Cardiac septum (tissue), 1 donor: ENCODE measurements at regions not wholly inside any gene's neighbourhood (a gene's known extent, or its start where the extent isn't known, plus 50 kb on each side); places are given as distances from the start of the nearest gene placed in this dataset.
"Not testable (repeated sequence)": the region's sequence is repeated elsewhere in the genome, so short reads cannot be mapped to it uniquely, and the experiment has no call there.

ENCODE experiments used
- DNase-seq: peaks from one replicate; pipeline ENCODE4 v3.0.0-alpha.2; 2020; ENCODE audit warnings: low spot score
- intact Hi-C: fragments of 100-400 bp; cut with DNase I; formaldehyde crosslinking; loops from one replicate; pipeline ENCODE4 v1.14.0; 2022
- donor health status: DM: no; HTN: no; CAD: no.

DNA sequence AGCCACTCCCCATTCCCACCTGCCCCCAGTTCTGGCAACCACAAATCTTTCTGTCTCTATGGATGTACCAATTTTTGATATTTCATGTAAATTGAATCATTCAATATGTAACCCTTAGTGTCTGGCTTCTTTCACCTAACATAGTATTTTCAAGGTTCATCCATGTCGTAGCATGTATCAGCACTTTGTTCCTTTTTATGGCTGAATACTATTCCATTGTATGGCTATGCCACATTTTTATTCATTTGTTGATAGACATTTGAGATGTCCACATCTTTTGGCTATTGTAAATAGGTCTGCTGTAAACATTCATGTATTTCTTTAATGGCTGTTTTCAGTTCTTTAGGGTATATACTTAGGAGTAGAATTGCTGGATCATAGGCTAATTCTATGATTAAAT lies 270.5 kb downstream of the FGFR2 start:
- intact Hi-C loops: no loop called here
- DNase-seq: no peak

DNA sequence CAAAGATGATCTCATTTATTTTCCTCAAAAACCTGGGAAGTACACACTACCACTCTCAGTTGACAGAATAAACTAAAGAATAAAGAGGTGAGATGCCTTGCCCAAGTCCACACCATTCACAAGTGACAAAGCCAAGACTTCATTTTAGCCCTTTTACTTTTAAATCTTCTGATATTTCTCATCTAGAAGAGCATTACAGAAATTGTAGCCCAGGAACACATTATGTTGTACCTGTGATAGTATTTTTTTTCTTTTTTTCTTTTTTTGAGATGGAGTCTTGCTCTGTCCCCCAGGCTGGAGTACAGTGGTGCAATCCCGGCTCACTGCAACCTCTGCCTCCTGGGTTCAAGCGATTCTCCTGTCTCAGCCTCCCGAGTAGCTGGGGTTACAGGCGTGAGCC lies 268.6 kb downstream of the FGFR2 start:
- DNase-seq, intact Hi-C loops: not testable (repeated sequence)

DNA sequence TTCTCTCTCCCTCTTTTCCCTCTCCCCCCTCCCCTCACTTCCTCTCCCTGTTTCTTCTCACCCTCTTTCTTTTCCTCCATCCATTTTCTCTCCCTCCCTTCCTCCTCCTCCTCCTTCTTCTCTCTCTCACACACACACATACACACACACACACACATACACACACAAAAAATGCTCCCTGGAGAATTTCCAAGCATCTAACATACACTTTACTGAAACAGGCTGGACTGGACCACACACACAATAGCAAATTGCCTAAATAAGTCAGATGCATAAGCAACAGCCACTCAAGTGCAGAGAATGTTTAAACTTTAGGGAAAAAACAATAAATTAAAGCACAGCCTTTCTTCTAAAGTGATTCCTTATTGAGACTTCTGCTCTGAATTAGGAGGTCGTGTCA lies 267.7 kb downstream of the FGFR2 start:
- DNase-seq: no peak
- intact Hi-C loops: no loop called here

DNA sequence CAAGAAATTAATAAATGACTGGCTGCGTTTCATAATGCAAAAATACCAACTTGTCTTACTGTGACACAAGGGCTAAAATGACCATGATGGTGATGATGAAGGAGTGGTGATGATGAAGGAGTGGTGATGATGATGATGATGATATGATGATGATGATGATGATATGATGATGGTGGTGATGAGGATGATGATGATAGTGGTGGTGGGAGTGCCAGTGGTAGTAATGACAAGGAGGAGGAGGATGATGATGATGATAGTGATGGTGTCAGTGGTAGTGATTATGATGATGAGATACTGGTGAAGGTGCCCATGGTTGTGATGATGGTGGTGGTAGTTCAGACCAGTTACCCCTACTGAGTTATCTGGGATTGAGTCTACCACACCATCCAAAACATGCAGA lies 265.9 kb downstream of the FGFR2 start:
- DNase-seq: no peak
- intact Hi-C loops: no loop called here

DNA sequence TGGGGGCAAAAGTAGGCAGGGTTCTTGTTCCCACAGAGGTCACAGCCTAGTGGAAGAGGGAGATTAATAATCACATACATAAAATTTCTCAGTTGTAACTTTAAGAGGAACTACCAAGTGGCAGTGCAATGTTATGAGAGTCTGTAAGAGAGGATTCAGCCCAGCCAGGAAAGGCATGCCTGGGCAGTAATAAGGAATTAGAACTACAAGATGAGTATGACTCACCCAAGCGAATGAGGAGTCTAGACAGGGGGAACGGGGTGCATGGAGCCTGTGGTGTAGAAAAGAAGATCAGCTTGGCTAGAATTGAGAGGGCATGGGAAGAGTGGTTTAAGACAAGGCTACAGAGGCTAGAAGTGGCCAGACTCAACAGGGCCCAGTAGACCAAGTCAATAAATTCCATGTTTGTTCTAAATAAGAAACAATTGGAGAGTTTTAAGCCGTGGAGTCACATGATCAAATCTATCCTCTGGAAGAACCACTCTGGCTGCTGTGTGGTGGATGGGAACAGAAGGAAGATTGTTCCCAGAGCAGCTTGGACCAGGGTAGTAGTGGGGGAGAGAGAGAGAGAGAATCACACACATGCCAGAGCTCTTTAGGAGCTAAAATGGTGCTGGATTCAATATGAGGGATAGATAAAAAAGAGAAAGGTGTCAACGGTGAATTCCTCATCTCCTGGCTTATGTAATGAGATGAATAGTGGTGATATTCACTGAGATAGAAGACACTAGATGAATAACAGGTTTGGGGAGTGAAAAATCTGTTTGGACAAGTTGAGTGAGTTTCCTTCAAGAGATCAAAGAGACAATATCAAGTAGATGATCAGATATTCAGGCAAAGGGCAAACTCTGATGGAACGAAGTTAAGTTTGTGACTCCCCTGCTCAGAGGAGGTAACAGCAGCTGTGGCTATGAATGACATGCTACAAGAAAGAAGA lies 265.1 kb downstream of the FGFR2 start:
- DNase-seq: no peak
- intact Hi-C loops: no loop called here

DNA sequence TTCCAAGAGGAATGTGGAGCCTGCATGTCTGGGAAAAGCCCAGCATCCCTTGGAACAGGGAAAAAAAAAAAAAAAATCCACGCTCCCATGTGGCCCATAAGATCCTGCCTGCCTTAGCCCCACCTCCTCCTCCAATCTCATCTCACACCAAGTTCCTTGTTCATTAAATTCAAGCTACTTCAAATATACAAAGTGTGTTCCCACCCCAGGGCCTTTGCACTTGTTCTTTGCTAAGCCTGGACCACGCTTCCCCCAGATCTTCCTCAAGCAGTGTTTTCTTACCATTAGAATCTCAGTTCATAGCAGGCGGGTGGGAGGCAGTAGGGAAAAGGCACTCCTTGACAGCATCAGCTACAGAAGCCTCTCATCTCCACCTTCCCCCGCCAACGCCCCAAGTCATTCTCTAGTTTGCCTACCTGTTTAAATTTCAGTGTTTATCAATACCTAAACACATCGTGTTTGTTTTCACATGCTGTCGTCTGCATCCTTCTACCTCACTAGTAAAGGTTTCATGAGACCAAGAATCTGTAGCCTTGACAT lies 262.8 kb downstream of the FGFR2 start:
- no peak for DNase-seq
- intact Hi-C loops: no loop called here

DNA sequence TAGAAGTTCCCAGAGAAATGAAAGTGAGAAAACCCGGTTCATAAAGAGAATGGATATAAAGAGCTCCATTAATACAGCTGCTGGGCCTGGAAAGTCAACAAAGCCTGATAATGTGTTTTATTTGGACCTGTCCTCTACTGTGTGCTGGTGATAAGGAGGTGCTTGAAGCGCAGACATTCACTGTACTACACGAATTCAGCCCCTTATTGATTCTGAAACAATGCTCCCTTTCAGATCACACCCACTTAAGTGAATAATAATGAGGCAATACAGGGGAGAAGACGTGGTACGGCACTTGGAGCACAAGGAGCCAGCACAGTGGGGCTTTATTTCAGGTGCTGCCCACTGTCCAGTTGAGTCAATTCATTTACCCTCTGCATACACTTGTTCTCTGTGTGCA lies 260.8 kb downstream of the FGFR2 start:
- intact Hi-C loops: no loop called here
- DNase-seq: no peak

DNA sequence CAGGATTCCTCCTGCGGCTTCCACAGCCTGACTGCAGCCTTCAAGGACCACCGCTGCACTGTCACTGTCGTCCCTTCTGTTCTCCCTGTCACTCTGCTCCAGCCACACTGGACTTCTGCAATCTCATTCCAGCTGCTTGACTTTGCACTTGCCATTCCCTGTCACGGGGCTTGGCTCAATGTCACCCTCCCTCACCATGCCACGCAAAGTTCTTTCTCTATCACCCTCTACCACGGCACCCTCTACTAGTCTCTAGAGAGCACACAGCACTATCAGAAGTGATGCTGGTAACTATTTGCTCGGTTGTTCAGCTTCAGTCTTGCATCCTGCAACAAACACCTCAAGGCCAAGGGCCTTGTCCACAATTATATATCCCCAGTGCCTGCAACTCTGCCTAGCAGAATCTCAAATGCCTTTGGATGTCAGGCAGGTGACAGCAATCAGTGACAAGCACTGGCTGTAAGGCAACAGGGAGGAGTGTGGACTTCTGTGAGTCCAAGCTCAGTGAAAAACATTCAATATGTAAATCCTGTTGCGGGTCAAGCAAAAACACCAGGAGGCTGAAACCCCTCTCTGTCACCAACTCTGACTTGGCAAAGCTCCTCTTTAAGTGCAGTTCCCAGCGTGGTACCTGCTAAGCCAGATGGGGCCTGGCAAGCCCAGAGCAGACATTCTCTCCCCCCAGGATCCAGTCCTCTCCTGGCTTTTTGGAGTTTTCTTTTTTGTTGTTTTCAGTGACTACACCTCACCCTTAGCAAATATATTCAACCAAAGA lies 259.9 kb downstream of the FGFR2 start:
- intact Hi-C loops: no loop called here
- DNase-seq: no peak

DNA sequence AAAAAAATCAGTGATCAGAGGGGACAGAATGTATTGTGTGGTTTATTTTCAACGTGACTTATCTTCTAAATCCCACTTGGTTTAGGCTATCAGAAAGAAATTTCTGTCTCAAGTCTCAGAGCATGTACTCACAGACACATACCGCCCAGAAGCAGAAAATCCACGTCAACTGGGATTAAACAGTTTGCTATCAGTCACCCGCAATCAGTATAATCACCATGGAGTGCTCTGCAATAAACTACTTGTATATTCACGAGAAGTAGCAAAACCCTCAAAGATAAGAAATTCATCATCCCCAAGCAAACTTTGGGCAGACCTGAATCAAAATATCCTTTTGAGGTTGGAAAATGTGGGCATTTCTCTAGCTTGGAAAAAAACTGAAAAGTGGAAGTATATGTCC lies 259.1 kb downstream of the FGFR2 start:
- no peak for DNase-seq
- intact Hi-C loops: no loop called here

DNA sequence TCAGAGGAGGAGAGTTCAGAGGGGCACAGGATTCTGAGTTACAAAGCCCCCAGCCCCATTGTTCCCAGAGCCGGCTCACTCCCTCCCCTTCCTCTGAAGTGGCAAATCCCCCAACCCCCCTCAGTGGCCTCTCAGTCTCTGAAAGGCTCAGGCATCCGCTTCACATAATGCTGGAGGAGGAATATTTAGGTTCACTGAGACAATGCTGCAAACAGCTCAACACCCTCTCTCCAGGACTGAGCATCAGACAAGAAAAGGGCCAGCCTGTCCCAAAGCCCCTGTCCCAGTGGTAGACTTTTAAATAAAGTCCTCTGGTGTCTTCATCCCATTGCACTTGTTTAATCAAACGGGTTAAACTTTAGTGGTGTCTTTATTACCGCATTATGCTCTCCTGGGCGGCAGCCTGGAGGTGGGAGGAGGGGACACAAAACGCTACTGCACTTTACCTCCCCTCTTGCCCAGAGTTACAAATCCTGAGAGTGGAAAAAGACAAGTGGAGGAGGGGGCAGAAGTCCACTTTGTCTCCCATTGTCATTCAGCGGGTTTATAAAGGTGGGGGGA lies 257.9 kb downstream of the FGFR2 start:
- intact Hi-C loops: no loop called here
- DNase-seq: no peak

DNA sequence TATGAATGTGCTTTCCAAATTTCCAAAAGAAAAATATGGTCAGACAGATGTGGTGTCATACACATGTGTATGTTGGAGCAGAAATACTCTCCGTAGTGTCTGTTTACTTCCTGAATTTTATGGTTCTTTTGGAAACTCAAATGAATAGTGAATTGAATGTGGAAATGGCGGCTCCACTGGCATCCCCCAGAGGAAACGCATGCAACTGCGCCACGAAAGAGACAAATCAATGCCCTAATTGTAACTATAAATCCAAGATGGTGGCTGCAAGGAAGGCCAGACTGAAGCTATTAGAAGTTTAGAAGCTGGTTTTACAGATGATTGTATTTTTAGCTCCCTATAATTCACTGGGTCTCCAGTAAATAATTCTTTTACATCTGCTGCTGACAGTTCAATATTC lies 246.7 kb downstream of the FGFR2 start:
- intact Hi-C loops: no loop called here
- DNase-seq: no peak

DNA sequence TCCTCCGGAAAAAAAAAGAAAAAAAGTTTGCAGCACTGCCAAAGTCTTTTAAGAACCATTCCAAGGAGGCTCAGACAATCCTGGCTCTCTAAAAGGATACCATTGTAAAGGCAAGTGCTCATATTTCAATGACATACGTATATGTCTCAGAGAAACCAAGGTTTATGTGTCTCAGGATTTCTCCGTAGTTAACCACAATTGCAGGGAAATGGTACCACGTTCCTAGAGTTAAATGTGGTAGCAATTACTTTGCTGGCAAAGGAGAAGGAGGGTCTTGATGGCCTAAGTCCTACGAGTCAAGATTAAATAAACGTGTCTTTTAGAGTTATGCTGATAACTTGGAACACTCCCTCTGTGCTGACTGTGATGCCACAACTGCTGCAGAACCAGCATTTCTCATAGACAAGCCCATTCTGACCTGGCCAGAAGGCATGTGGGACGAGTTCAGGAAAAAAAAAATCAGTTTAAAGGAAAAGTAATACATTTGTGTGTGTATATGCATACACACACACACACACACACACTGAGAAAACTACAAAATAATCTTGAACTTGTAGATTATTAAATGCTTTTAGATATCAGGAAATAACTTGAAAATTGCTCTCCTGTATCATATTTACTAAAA lies 245.9 kb downstream of the FGFR2 start:
- intact Hi-C loops: no loop called here
- no peak for DNase-seq

DNA sequence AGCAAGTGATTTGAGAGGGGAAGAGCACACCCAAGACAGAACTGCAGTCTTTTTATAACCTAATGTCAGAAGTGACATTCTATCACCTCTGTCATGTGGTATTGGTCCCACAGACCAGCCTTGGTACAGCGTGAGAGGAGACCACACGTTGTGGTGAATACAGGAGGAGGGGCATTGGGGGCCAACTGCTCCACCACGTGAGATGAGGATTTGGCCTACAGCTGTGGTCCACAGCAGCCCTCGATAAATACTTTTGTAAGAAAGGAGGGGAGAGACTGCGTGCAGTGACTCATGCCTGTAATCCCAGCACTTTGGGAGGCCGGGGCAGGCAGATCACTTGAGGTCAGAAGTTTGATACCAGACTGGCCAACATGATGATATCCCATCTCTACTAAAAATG lies 243.1 kb downstream of the FGFR2 start:
- intact Hi-C loops: no loop called here
- no peak for DNase-seq

DNA sequence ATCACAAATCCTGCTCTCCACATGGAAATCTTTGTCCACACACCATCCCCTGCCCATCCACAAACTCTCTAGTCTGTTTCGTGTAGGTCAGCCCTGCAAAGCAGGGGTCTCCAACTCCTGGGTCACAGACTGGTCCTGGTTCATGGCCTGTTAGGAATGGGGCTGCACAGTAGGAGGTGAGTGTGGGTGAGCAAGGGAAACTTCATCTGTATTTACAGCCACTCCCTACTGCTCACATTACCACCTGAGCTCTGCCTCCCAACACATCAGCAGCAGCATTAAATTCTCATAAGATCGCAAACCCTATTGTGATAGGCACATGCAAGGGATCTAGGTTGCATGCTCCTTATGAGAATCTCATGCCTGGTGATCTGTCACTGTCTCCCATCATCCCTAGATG lies 242.1 kb downstream of the FGFR2 start:
- DNase-seq: no peak
- intact Hi-C loops: no loop called here

DNA sequence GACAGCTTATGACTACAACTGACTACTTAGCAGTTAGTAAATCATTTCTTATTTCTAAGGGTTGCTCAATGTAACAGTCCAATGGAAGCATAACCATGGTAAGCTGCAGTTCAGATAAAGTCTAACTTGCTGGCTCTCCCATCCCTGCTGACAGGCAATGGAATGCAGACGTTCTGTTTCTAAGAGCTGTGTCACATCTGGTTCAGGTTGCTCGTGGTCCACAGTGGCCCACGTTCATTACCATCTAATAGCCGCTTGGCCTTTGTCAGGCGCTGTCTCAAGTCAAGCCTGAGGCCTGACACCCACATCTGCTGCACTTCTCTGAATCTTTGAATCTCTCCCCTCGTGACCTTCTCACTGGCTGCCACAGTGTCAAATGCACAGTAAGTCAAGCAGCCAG lies 240.8 kb downstream of the FGFR2 start:
- intact Hi-C loops: no loop called here
- no peak for DNase-seq

DNA sequence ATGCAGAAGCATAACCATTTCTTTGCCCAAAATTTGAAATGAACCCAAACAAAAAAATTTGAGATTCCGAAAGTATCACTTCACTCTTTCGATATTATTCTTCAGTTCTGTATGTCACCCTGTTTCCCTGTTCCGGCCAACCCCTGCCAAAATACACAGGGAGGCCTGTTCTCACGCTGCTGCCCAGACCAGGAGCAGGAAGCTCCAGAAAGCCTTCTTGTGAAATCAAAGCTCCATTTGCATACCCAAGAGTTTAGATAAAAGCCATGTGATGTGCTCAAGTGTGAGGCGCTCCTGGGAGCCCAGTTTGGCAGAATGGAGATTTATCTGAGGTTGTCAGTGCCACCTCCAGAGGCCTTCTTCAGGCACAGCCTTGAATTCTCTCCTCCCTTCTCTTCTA lies 236.2 kb downstream of the FGFR2 start:
- no peak for DNase-seq
- intact Hi-C loops: no loop called here

DNA sequence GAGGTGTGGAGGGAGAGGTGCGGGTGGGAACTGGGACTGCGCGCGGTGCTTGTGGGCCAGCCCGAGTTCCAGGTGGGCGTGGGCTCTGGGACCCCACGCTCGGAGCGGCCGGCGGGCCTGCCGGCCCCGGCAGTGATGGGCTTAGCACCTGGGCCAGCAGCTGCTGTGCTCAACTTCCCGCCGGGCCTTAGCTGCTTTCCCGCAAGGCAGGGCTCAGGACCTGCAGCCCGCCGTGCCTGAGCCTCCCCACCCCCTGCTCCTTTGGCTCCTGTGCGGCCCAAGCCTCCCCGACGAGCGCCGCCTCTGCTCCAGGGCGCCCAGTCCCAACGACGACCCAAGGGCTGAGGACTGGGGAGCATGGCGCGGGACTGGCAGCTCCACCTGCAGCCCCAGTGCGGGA lies 232.7 kb downstream of the FGFR2 start:
- intact Hi-C loops: no loop called here
- DNase-seq: no peak

DNA sequence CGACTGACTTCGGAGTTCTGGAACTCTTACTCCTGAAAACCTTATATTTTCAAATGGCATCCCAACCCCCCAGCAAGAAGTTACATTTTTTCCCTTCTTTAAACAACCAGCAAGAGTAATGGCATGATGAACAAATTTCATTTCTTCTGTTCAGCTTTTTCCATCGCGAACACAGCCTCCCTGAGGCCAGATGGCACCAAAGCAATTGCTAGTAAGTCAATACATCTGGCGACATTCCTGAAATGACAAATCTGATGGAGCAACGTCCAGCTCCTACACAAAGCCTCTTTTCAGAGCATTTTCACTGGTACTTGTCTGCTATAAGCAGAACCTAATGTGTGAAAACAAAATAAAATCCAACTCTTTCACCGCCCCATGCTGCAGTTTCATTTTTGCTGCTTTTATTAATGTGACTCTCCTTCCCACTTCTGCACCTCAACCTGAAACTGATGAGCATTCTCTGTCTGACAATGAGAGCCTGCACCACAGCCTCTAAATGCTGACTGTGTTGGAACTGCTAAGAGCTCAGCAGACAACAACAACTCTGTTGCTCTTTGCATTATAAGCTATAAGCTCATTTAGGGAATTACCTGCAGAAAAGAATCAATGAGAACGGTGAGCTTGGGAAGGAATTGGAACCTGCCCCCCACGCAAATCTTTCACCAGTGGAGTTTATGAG lies 229.8 kb downstream of the FGFR2 start:
- intact Hi-C loops: no loop called here
- no peak for DNase-seq

DNA sequence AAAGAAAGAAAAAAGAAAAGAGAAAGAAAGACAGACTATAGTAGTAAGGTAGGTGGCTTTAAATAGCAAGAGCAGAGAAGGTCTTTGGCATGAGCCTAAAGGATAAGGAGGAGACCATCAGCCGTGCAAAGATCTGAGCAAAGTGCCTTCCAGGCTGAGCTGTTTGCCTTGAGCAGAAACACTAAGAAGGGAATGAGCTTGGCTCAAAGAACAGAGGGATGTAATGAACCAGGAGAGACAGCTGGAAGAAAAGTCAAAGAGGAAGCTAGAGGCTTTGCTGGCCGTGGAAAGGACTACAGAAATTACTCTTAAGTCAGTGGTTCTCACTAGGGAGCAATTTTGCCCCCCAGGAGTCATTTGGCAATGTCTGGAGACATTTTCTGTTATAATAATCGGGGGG lies 228.6 kb downstream of the FGFR2 start:
- intact Hi-C loops: no loop called here
- DNase-seq: no peak

DNA sequence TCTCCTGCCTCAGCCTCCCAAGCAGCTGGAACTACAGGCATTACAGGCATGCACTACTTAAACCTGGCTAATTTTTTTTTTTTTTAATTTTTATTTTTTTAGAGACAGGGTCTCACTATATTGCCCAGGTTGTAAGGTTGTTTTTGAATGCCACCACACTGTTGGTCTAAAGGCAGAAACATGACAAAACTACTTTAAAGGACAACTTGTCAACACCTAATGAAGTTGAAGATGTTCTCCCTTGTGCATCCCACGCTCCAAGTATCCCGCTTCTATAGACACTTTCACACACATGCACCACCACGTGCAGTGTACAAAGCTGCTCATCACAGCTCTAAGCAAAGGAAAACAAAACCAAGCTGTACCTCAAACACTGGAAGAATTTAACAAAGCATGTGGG lies 226.4 kb downstream of the FGFR2 start:
- intact Hi-C loops: no loop called here
- no peak for DNase-seq
